Left ventricle myocardium inferior (tissue), 1 donor: ENCODE measurements at regions not wholly inside any gene's neighbourhood (a gene's known extent, or its start where the extent isn't known, plus 50 kb on each side); places are given as distances from the start of the nearest gene placed in this dataset.

Experiments
- DNase-seq: peaks from one replicate; pipeline ENCODE4 v3.0.0-alpha.2; 2020
- H3K27ac ChIP-seq: fragments of 200-600 bp; replicated peaks from 2 replicates; pipeline ENCODE4 v1.8.0; 2021
- H3K27me3 ChIP-seq: fragments of 200-600 bp; 2 replicates; pipeline ENCODE4 v1.8.0; 2021; ENCODE audit warnings: low read depth
- H3K36me3 ChIP-seq: fragments of 200-600 bp; 2 replicates; pipeline ENCODE4 v1.8.0; 2021
- H3K4me1 ChIP-seq: fragments of 200-600 bp; 2 replicates; pipeline ENCODE4 v1.8.0; 2021
- H3K4me3 ChIP-seq: fragments of 200-600 bp; 2 replicates; pipeline ENCODE4 v1.8.0; 2021; ENCODE audit warnings: mild to moderate bottlenecking, moderate library complexity
- H3K9me3 ChIP-seq: fragments of 200-600 bp; replicated peaks from 2 replicates; pipeline ENCODE4 v1.8.0; 2021
- CTCF ChIP-seq: fragments of 200-600 bp; IDR thresholded peaks from 2 replicates; pipeline ENCODE4 v1.8.0; 2021; ENCODE audit warnings: antibody characterized with exemption, mild to moderate bottlenecking, borderline replicate concordance
- intact Hi-C: fragments of 100-400 bp; cut with micrococcal nuclease; formaldehyde crosslinking; loops from one replicate; pipeline ENCODE4 v1.11.0; 2022
- donor health status: DM: no; HTN: yes; CAD: no; lungs with severe emphysema.

- H3K27me3 ChIP-seq = peaks cover 45% of the 10 kb centered on the region
- DNase-seq = no peak
- no peak overlapping the region for H3K4me3 ChIP-seq
- no peak for TF ChIP-seq CTCF
- H3K27ac ChIP-seq = no peak overlapping the region
- H3K9me3 ChIP-seq = no peaks in the 10 kb centered on the region
- intact Hi-C loops = no loop called here
- H3K4me1 ChIP-seq = no peaks in the 10 kb centered on the region
- H3K36me3 ChIP-seq = no peaks in the 10 kb centered on the region
Observed at GRCh38 chr14:66078006-66078405, 408.2 kb upstream of the CCDC196 start.

- Histone ChIP-seq H3K36me3 (no peaks in the 10 kb centered on the region), H3K27ac (no peak overlapping the region), H3K27me3 (peaks cover 55% of the 10 kb centered on the region), H3K4me1 (no peaks in the 10 kb centered on the region), H3K4me3 (no peak overlapping the region), H3K9me3 (no peaks in the 10 kb centered on the region)
- no peak for TF ChIP-seq CTCF
- no peak for DNase-seq
- intact Hi-C loops = no loop called here
Observed at GRCh38 chr14:66081594-66082376, 404.4 kb upstream of the CCDC196 start.

DNA sequence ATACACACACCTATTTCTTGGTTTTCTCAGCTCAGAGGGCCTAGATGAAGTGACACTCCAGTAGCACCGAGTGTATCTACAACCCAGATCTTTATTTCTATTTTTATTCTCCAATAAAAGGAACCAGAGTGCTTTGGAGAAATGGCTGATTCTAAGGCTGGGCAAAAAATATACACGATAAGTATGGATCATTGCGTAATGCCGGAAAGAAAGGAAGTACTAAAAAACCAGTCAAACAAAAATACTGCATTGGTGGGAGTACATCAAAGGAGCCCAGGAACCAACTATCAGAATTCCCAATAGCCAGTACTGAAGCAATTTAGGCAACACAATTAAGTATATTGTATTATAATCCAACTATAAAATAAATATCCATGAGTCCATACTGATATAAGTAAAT, 400.9 kb upstream of the CCDC196 start:
- no peak overlapping the region for H3K4me3 ChIP-seq
- intact Hi-C loops = no loop called here
- H3K27me3 ChIP-seq = peaks cover 35% of the 10 kb centered on the region
- H3K27ac ChIP-seq = no peak overlapping the region
- no peak for TF ChIP-seq CTCF
- no peaks in the 10 kb centered on the region for H3K36me3 ChIP-seq
- no peaks in the 10 kb centered on the region for H3K4me1 ChIP-seq
- no peaks in the 10 kb centered on the region for H3K9me3 ChIP-seq
- no peak for DNase-seq

GRCh38 chr14:66085665-66086064, 400.5 kb upstream of the CCDC196 start:
- Histone ChIP-seq H3K4me3 (no peak overlapping the region), H3K4me1 (no peaks in the 10 kb centered on the region), H3K9me3 (no peaks in the 10 kb centered on the region), H3K36me3 (no peaks in the 10 kb centered on the region), H3K27ac (no peak overlapping the region), H3K27me3 (peaks cover 33% of the 10 kb centered on the region)
- intact Hi-C loops = no loop called here
- TF ChIP-seq CTCF = no peak
- DNase-seq = no peak

- no peaks in the 10 kb centered on the region for H3K36me3 ChIP-seq
- intact Hi-C loops = no loop called here
- H3K27me3 ChIP-seq = peaks cover 24% of the 10 kb centered on the region
- DNase-seq = no peak
- no peaks in the 10 kb centered on the region for H3K4me1 ChIP-seq
- no peaks in the 10 kb centered on the region for H3K9me3 ChIP-seq
- TF ChIP-seq CTCF = no peak
- H3K27ac ChIP-seq = no peak overlapping the region
- H3K4me3 ChIP-seq = no peak overlapping the region
Observed at GRCh38 chr14:66087231-66087630, 398.9 kb upstream of the CCDC196 start.
